ENCODE measurements at regions not wholly inside any gene's neighbourhood (a gene's known extent, or its start where the extent isn't known, plus 50 kb on each side); places are given as distances from the start of the nearest gene placed in this dataset.

- dilution Hi-C loops (cut with HindIII; ENCODE audit: low sequenced_read_pairs, unreplicated experiment) (no loop called here), in situ Hi-C loops (cut with MboI; ENCODE audit: low sequenced_read_pairs) (no loop called here)
- no peaks in the 10 kb centered on the region for H3K9me3 ChIP-seq (ENCODE audit: control insufficient read depth, insufficient read depth, low read length)
Measured at GRCh38 chr4:38273407-38273806, 313.2 kb downstream of the PTTG2 start.

More at GRCh38 chr4:38273407-38273806, 313.2 kb downstream of the PTTG2 start:
- Histone ChIP-seq H3K4me1 (ENCODE audit: control insufficient read depth, insufficient read depth, low read length) (no peaks in the 10 kb centered on the region), H2BK5ac (ENCODE audit: low read depth, low read length, poor library complexity, severe bottlenecking) (no peak overlapping the region), H4K91ac (ENCODE audit: insufficient read depth, low read depth, low read length) (no peak overlapping the region), H3K4me2 (ENCODE audit: low read depth, low read length) (no peak overlapping the region), H4K8ac (ENCODE audit: low read depth in 2 of 2, low read length in 2 of 2) (no peak overlapping the region), H3K56ac (ENCODE audit: extremely low read depth, insufficient read depth, low read length) (no peak overlapping the region), H3K9me1 (ENCODE audit: insufficient read depth, low read length) (no peaks in the 10 kb centered on the region), H3K36me3 (ENCODE audit: control insufficient read depth, insufficient read depth, low read length) (no peaks in the 10 kb centered on the region), H3K23ac (ENCODE audit: low read depth, low read length) (no peak overlapping the region), H2BK20ac (ENCODE audit: low read depth, low read length) (no peak overlapping the region), H3K4ac (ENCODE audit: low read depth, low read length) (no peak overlapping the region), H4K5ac (ENCODE audit: low read depth, low read length) (no peak overlapping the region), H3K4me3 (ENCODE audit: insufficient read depth, low read depth, low read length) (no peak overlapping the region), H3K18ac (ENCODE audit: low read depth, low read length) (no peak overlapping the region), H3K14ac (replicated peaks; ENCODE audit: low read depth, low read length) (no peak overlapping the region), H2AK9ac (replicated peaks; ENCODE audit: low read depth, low read length, poor library complexity) (no peak overlapping the region), H3K27me3 (ENCODE audit: control insufficient read depth, insufficient read depth, low read length) (no peaks in the 10 kb centered on the region; the same call in 1 of the 2 replicates), H3K27ac (ENCODE audit: insufficient read depth, low read length) (no peak overlapping the region), H3K9ac (ENCODE audit: low read depth, low read length) (no peak overlapping the region), H2BK120ac (ENCODE audit: low read depth, low read length) (no peak overlapping the region), H3K79me1 (ENCODE audit: low read depth in 1 of 2, low read length in 2 of 2) (no peaks in the 10 kb centered on the region), H4K20me1 (ENCODE audit: insufficient read depth, low read length) (no peaks in the 10 kb centered on the region), H2AFZ (replicated peaks; ENCODE audit: low read length, poor library complexity) (no peak overlapping the region), H2AK5ac (ENCODE audit: low read depth, low read length) (no peak overlapping the region), H2BK15ac (ENCODE audit: low read depth, low read length) (no peak overlapping the region)
- intact Hi-C loops (cut with micrococcal nuclease), result no loop called here
- DNase-seq (no peak), ATAC-seq (ENCODE audit: low read depth) (no peak)
- ChIA-PET CTCF (no interaction called here), POLR2A (ENCODE audit: unreplicated experiment) (no interaction called here)
- BruUV-seq (replicated peaks), result no TSS peak
- TF ChIP-seq MAFK (IDR thresholded peaks at IDR 0.05; ENCODE audit: low read depth, low read length), result no peak
- TF ChIP-seq, protein P1, sequence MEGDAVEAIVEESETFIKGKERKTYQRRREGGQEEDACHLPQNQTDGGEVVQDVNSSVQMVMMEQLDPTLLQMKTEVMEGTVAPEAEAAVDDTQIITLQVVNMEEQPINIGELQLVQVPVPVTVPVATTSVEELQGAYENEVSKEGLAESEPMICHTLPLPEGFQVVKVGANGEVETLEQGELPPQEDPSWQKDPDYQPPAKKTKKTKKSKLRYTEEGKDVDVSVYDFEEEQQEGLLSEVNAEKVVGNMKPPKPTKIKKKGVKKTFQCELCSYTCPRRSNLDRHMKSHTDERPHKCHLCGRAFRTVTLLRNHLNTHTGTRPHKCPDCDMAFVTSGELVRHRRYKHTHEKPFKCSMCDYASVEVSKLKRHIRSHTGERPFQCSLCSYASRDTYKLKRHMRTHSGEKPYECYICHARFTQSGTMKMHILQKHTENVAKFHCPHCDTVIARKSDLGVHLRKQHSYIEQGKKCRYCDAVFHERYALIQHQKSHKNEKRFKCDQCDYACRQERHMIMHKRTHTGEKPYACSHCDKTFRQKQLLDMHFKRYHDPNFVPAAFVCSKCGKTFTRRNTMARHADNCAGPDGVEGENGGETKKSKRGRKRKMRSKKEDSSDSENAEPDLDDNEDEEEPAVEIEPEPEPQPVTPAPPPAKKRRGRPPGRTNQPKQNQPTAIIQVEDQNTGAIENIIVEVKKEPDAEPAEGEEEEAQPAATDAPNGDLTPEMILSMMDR (conservative IDR thresholded peaks at IDR 0.05; ENCODE audit: low read depth, low read length), result no peak
- no peak for TF ChIP-seq BHLHE40 (IDR thresholded peaks at IDR 0.05; ENCODE audit: low read depth, low read length)
- TF ChIP-seq CEBPB (IDR thresholded peaks at IDR 0.05; ENCODE audit: low read depth, low read length), result no peak
- TF ChIP-seq, protein P2, sequence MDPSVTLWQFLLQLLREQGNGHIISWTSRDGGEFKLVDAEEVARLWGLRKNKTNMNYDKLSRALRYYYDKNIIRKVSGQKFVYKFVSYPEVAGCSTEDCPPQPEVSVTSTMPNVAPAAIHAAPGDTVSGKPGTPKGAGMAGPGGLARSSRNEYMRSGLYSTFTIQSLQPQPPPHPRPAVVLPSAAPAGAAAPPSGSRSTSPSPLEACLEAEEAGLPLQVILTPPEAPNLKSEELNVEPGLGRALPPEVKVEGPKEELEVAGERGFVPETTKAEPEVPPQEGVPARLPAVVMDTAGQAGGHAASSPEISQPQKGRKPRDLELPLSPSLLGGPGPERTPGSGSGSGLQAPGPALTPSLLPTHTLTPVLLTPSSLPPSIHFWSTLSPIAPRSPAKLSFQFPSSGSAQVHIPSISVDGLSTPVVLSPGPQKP (IDR thresholded peaks at IDR 0.05; ENCODE audit: borderline replicate concordance, low read depth, low read length), result no peak
- TF ChIP-seq POLR2A (IDR thresholded peaks at IDR 0.05; ENCODE audit: low read depth, low read length), result no peak
- no peak for TF ChIP-seq SMC3 (IDR thresholded peaks at IDR 0.05; ENCODE audit: low read depth, low read length)

All from IMR-90 (cell line).